DMS53 (cell line): ENCODE measurements at regions not wholly inside any gene's neighbourhood (a gene's known extent, or its start where the extent isn't known, plus 50 kb on each side); places are given as distances from the start of the nearest gene placed in this dataset.
"Not testable (repeated sequence)": the region's sequence is repeated elsewhere in the genome, so short reads cannot be mapped to it uniquely, and the experiment has no call there.

ENCODE experiments used
- DNase-seq: peaks from one replicate; lab custom pipeline; 2025; lab: John Stamatoyannopoulos, UW

DNA sequence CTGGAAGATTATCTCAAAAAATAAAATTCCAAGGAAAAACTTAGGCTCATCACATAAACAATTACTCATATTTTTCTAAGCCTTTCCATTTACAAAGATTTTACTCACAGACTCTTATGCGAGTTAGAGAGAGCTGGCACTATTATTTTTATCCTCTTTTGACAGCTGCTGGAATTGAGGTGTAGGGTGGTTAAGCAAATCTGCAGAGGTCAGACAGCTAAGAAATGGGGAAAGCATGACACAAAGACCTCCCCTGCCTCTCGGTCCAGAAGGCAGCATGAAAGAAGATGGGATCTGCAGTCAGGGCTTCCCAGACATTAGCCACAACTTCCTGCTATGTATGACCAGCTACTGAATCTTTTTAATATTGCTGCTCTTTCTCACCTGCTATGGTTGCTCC, 89.9 kb upstream of the CPEB2 start:
- DNase-seq: no peak

GRCh38 chr4:14915018-14915417, 87.3 kb upstream of the CPEB2 start:
- DNase-seq: no peak

DNA sequence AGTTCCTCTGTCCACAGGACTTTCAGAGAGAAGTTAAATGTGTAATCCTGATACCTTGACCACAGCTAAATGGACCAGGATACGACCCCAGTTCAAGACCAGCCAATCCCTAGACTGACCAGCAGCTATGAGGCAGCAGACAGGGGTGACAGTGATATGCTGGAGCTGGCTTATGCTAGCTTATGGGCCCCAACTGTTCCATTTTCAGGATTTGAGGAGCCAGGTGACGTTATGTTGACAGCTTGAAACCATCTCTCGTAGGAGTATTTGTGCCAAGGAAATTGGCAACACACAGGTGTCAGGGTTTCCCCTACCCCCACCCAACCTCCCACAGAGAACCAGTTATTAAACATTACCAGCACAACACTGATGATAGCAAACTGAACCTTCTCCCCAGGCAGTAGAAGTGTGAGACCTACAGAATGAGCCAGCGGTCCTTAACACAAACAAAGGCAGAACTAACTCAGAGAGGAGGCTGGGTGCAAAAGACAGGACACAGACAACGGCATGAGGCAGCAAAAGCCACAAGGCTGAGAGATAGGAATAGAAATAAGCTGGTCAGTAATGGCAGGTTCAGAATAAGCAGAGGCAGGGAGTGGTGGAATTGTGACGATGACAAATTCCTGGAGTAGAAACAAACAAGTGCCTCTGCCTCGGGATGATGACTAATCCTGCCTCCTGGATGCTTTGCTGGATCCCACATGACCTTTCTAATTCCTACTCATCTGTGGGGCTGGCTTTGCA, 85.6 kb upstream of the CPEB2 start:
- DNase-seq: peak; percentile 62

DNA sequence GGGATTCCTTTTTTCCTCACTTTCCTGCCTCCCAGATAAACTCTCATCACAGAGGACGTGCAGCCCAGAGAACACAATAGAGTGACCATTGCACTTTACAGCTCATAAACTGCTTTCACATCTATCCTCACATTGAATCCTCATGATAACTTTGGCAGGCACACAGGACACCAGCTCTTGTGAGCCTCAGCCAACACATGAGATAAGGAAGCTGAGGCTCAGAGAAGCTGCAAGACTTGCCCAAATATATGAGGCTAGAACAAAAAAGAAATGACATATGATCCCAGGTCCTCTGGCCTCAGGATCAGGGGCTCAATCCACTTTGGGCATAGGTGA, 85.0 kb upstream of the CPEB2 start:
- no peak for DNase-seq

- DNase-seq: no peak
Measured at GRCh38 chr4:14918336-14918735, 83.9 kb upstream of the CPEB2 start.

DNA sequence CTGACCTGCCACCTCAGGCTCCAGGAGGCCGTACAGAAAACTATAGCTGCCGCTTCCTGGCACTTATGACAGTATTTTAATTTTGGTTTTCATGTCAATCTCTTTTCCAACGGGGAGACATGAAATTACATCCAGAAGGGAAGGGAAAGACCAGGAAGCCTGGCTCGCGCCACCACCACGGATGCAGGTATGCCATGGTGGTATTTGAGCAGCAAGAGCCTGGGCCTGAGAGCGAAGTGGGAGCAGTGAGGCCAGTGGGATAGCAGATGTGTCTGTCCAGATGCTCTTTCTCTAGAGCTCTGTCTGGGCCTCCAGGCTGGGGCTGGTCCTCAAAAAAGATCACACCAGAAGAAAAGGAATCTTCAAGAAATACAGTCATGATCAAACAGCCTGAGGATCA, 82.5 kb upstream of the CPEB2 start:
- no peak for DNase-seq

GRCh38 chr4:14920237-14920636, 82.0 kb upstream of the CPEB2 start:
- DNase-seq: no peak

DNA sequence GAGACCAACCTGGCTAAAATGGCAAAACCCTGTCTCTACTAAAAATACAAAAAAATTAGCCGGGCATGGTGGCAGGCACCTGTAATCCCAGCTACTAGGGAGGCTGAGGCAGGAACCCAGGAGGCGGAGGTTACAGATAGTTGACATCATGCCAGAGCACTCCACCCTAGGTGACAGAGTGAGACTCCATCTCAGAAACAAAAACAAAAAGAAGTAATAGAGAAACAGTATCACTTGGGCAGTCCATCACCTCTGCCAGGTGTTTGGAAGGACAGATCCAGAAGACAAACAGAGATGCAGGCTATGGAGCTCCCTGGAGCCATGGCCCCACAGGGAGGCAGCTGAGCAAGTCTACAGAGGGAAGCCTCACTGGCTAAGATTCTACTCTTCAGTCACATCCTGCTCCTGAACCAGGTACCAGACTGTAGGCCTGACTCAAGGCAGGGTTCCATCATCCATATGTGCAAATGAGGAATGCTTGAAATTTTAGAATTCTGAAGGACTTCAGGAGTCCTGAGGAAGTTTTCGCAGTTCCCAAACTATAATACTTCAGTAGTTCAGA, 81.4 kb upstream of the CPEB2 start:
- DNase-seq: peak; percentile 26

DNA sequence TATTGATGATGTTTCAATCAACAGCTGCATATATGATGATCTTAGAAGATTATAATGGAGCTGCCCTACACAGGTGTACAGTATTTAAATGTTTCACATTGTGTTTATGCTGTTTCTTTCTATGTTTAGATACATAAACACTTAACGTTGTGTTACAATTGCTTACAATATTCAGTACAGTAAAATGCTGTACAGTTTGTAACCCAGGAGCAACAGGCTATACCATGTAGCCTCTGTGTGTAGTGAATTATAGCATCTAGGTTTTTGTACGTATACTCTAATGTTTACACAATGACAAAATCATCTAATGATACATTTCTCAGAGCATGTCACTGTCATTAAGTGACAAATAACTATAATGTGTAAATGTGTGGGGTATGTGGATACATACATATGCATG, 80.5 kb upstream of the CPEB2 start:
- DNase-seq: not testable (repeated sequence)

- no peak for DNase-seq
Measured at GRCh38 chr4:14924076-14924811, 78.0 kb upstream of the CPEB2 start.

DNA sequence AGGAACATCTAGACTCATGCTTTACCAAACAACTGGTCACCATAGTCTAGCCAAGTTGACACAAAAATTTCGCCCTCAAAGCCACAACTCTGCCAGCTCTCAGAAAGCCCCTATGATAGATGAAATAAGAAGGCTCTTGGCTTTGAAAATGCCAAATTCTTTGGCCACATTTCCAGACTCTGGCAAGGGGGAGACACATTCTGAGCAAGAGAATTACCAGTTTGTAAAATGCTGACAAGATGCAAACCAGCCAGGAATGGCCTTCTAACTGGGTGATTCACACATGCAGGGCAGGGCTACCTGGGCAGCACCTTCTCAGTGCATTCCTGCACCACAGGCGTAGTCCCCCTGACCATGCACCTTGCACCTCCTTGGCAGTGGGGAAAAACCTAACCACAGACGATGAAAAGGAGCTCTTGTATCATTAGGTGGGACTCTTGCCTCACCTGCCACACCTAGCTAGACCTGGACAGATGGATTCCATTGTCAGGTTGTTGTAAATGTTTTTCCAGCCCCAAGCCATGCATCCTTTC, 77.4 kb upstream of the CPEB2 start:
- no peak for DNase-seq

DNA sequence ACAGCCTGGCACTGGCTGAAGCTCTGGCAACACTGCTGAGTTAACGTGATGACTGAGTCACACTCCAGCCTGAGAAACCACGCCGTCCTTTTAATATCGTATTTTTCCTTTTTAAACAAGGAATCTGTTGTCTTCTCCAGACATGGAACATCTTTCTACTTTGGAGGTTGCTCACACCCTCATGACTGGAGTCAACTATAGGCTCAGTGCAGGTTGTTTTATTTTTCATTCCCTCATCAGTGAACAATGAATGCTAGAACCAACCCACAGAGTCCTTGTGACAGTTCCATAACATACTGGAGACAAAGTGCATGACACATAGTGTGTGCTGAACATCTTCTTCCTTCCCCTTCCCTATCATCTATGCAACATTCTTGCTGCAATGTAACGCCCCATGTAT, 76.8 kb upstream of the CPEB2 start:
- no peak for DNase-seq

DNA sequence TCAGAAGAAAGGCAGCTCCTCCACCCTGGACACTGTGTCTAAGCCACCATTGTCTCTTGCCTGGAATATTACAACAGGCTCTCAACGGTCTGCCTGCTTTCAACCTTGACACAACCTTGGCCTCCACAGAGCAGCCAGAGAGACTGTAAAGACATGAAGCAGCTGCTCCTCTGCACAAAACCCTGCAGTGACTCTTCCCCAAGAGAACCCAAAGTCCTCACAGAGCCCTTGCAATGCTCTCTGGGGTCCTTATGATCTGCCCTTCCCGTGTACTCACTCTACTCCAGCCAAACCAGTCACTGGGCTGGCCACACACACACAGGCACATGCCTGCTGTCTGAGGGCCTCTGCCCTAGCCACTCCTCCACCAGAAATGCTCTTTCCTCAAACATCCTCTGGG, 75.9 kb upstream of the CPEB2 start:
- no peak for DNase-seq

DNA sequence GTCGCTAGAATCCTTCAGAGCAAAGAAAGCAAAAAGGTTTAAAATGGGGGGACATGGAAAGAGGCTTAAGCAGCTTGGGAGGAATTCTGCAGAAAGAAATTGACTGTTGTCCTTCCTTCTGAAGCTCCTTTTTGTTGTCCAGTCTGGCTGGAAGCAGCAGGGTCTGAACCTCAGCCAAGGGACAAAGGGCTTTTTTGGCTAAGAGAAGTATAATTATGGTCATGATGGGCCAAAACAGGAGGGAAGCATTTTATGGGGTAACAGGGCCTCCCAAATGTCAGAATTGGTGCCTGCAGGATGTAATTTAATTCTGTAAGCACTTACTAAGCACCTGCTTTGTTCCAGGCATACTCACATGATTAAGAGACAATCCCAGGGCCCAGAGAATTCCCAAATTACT, 74.2 kb upstream of the CPEB2 start:
- DNase-seq: no peak

DNA sequence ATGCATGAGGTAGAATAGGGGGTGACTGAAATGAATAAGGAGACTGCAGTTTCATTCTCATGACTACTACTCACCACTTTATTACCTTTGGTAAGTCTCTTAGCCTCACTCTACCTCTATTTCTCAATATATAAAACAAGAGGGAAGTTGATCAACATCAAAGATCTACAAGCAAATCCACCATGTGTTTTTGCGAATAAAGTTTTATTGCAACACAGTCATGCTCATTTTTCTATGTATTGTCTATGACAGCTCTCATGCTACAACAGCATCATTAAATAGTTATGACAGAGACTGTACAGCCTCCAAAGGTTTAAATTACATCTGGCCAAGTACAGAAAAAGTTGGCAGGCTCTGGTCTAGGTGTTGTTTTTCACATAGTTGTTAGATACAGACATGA, 72.6 kb upstream of the CPEB2 start:
- no peak for DNase-seq

GRCh38 chr4:14934704-14935390, 67.4 kb upstream of the CPEB2 start:
- DNase-seq: no peak

DNA sequence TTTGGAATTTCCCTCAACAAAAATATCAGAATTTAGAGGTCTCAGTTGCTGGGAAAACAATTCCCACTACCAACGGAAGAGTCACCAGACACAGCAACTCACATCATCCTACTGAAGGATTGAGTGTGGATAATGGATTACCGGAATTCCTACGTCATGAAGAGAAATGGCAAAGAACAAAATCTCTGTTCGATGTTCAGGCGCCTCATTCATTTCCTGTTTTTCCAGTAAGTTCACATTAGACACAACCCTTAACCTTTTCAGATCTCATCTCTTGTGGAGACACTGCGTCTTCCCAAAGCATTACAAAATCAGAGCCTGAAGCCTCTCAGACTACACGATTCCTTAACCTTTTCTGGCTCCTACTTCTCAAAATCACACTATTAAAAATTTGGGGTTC, 58.5 kb upstream of the CPEB2 start:
- DNase-seq: no peak

DNA sequence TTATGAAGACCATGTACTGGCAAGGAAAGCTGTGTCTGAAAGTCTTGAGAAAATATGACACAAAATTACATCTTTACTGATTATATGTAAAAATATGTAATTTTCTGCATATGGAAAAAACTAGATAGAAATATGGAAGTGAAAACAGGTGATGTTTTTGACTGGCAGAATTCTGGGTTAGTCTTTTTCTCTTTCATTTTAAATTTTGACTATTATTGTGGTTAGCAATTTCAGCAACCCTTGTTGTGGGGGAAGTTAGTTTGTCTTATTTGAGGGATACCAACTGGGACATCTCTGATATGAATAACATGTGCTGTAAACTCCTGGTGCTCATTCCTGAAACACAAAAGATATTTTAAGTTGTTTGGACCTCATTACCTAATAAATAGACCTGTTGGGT, 49.9 kb upstream of the CPEB2 start:
- DNase-seq: no peak
